NCI-H748 (cell line): ENCODE measurements at regions not wholly inside any gene's neighbourhood (a gene's known extent, or its start where the extent isn't known, plus 50 kb on each side); places are given as distances from the start of the nearest gene placed in this dataset.

Experiments
- DNase-seq: peaks from one replicate; lab custom pipeline; 2025; ENCODE audit not compliant: unreplicated experiment; lab: John Stamatoyannopoulos, UW

DNA sequence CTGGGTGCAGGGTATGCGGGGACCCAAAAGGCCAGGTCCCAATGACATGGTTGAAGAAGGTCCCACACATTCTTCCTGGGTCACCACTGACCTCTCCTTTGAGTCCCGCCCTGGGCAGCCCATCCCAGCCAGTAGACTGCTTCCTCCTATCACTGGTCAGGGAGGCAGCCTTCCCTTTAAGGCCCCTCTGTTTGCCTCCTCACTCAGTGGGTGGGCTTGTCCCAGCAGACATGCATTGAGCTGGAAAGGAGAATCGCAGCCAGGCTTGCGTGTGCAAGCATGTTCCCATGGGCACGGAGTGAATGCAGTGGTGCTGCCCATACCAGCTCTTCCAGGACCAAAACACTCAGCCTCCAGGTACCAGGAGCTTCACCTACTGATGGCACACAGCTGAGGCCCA lies 162.4 kb upstream of the SYT13 start:
- no peak for DNase-seq

DNA sequence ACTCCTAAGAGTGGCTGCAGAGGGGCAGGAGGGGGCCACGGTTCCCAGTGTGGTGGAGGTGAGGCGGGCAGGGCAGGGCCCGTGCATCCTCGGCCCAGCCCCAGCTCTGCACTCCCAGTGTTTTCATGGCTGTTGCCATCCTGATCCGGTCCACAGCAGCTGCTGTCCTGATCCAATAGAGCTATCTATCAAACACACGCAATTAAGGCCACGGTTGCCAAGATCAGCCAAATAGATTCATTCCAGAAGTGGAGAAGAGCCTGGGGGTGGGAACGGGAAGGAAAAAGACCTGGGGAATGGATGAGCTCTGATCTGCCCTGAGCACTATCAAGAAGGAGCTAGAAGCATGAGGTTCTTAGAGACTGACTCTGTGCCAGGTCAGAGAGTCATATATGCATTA lies 160.9 kb upstream of the SYT13 start:
- DNase-seq = no peak

DNA sequence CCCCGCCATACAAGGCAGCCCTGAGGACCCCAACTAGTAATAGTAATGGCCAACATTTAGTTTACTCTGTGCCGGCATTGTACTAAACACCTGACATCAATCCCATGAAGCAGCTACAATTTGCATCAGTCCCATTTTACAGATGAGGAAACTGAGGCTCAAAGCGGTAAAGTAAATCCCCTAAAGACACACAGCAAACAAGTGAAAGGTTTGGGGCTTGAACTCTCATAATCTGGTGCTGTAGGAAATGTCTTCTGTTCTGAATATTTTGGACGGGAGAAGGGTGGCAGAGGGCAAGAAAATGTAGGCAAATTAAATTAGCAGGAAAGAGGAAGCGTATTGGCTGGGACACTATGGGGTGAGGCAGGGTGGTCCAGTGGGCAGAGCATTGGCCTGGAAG lies 160.3 kb upstream of the SYT13 start:
- no peak for DNase-seq

DNA sequence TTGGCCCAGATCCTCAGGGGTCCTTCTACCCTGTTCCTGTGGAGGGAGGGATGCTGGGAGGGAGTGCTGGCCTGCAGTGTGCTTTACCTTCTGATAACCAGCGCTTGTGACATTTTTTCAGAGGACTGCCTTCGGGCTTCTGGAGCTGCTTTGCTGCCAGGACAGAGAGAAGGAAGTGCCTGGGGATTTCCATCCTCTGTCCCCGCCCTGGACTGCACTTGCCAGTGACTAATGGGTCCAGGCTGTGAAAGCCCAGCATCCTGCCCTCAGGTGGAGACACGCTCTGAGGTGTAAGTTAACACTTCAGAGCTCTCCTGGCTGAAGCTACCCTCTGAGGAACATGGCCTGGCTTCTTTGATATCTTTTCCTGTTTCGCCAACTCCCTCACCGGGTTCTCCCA lies 158.7 kb upstream of the SYT13 start:
- DNase-seq = no peak

DNA sequence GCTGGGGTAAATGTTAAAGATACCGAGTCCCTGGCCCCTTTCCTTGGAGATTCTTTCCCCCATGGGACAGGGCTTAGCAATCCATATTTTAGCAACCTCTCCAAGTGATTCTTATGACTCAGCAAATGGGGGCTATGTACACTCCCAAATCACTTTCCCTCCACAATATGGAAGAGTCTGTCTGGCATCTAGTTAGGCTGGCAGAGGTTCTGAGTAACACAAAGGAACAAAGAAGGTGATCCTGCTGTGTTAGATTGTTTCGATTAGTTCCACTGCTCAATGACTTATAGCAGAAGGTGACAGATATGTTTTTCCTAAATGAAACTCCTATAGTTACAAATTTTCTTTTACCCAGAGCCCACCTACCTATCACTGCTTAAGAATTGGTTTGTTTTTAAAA lies 154.0 kb upstream of the SYT13 start:
- no peak for DNase-seq

DNA sequence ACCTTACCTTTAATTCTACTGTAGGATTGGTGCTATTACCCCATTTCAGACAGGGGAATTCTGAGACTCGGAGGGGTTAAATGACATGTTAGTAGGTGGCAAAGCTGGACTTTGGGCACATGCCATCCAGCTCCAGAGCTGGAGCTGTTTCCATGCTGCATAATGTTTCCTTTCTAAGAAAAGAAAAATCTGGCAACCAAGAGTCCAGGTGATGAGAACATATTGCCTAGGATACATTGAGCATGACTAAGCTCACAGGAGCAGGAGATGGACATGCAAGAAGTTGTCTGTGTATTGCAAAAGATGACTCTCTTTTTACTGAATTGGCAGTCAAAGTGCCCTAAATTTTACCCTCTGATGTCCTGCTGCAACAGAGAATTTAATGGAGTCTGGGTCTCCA lies 150.8 kb upstream of the SYT13 start:
- DNase-seq = no peak

DNA sequence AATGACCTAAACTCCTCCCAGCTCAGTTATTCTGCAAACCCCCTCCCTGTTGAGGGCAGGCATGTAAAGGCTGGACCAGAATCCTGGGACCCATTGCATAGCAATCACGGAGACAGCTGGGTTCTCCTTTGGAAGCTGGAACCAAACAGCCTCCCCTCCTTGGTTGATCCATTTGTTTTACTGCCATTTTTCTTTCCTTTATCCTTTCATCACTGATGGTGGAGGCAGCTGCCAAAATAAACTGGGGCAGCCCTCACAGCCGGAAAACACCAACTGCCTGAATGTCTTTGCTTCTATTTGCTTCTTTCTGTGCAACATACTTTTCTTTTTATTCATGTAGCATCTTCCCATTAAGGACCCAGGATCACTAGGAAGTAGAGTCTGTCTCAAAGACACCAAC lies 150.0 kb upstream of the SYT13 start:
- no peak for DNase-seq

DNA sequence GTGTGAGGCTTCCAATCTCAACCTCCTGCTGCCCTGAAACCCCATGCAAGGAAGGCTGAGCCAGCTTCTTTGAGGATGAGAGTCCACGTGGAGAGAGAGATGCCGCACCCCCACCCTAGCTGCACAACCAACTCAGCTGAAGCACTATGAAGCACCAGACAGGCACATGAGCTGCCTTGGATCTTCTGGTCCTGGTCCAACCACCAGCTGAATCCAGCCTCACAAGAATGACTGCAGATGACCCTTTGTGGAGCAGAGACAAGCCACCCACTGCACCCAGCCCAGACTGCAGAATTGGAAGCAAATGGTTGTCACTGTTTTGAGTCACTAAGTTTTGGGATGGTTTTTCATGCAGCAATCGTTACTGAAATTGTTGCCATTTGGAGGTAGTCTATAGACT lies 149.6 kb upstream of the SYT13 start:
- DNase-seq = no peak

DNA sequence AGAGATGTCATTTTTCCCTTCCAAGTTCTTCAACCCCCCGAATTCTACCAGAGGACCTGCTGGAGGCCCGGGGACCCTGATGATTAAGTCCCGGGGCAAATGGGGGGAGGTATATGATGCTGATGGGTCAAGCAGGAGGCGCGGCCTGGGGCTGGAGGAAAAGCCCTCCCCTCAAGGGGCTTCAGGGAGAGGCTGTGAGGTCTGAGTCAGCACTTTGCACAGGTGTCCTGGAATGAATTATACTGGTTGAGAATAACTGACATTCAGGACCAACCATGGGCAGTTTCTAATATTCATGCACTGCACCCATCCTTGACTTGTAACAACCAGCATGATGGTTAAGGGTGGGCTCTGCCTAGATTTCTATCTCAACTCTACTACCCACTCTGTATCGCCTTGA lies 146.8 kb upstream of the SYT13 start:
- DNase-seq = no peak

DNA sequence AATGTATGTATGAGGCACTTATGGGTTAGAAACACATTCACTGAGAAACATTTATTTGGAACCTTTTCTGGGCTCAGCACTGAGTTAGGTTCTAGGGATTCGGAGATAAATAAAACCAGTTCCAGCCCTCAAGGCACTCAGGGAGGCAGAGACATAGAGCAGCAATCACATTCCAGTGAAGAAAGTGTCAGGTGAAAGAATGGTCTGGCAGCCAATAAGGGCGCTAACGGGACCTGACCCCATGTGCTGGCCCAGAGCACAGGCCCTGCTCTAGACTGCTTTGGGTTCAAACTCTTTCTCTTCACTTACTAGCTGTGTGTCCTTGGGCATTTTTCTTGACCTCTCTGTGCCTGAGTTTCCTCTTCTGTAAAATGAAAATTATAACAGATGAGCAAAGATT lies 146.0 kb upstream of the SYT13 start:
- no peak for DNase-seq

DNA sequence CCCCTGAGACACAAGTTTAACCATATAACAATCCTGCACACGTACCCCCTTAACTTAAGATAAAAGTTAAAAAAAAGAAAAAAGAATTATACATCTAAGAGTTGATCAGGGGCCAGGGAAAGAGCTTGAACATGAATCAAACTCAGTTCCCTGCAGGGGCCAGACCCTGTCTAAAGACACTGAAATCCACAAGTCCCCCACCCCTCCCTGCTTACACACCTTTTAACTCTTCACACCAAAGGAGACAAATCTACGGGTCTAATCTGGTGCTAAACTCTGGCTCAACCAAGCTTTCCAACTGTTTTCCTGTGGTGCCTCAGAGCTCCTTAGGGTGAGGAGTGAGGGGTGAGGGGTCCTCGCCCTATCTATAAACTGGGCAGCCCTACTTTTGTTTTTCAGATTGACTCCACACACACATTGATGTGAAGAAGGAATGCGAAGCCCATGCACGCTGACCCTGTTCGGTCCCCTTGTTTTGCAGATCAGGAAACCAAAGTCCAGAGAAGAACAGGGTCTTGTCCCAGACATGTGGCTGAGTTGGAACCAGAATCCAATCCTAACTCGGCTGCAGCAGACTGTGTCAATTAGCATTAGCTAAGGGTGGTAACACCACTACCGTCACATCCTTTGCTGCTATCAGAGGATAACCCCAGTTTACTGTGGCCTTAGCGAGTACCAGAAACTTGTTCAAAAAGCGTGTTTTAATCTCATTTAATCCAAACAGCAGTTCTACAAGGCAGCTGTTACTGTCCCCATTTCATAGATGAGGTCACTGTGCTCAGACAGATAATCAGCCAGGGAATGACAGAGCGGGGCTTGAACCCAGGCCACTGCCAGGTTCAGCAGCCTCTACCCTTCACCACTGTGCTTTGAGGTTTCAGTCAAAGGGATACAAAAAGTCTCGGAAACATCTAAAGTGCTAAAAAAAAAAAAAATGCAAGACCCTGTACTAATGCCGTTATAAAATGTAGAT lies 145.2 kb upstream of the SYT13 start:
- DNase-seq = no peak

DNA sequence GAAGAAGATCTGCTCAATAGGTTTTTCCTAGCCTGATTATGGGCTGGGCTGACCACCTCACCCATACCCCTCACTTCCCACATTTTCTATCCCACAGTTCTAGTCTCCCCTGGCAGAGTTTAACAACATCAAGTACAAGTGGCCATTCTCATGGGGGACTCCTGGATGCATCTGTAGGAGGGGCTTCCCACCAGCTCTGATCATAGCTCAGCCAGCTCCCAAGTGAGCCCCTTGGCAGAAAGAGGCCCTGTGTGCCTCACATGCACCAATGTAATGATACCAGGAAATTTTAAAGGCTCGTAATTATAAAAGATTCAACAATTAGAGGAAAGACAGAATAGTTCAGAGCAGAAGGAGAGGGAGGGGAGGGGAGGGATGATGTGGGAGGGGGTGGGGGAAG lies 144.2 kb upstream of the SYT13 start:
- no peak for DNase-seq

DNA sequence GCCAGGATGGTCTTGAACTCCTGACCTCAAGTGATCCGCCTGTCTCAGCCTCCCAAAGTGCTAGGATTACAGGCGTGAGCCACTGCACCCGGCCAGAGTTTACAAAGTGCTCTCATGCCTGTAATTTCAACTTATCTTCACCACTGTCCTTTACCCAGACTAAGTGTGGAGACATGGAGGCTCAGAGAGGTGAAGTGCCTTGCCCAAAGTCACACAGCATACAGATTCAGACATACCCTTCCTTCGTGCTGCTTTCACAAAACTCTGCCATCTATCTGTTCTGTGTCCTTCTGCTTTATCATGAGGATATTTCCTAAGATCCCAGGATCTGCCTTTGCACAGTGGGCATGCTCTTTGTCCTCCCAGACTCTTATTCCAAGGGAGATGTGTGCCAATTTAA lies 143.6 kb upstream of the SYT13 start:
- DNase-seq = no peak

DNA sequence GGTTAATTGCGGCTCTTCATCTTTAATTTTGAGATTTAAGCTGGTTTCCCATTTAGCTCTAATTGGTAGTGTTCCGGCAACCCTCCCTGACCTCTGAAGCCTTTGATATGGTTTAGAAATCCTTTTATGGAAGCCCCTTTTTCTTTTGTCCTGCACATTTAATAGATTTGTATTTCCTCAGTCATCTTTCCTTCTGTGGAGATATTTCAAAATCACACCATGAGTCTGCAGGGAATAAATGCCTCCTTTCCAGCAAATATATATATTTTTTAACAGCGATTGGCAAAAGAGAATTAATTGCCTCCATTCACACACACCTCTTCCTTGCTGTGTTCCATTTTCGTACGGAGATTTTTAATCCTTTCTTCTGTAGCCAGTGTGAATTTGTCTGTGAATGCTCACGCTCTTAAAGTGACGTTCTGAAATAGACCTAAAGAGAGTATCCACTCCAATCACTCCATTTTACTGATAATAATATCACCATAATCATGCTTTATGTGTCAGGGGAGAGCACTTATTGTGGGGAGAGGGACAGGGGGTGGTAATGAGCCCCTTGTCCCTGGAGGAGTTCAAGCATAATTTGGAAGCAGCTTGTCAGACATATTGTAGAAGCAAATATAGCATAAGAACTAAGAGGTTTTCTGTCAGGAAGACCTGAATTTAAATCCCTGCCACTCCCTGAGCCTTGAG lies 142.5 kb upstream of the SYT13 start:
- no peak for DNase-seq

DNA sequence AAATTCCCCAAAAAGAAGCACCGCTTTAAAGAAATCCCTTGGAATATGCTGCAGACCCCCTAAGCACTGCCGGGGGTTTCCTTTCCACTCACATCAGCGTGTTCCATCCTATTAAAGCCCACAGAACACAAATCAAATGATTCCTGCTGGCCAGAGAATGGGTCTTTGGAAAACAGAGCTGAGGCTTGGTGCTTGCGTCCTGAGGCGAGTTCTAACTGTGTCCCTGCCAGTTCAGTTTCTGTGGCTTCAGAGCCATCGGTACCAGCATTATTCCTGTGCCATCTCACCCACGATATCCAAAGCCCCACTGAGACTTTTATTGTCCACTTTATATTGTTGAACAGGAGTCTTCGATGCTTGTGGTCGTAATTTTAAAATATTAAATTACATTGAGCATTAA lies 142.0 kb upstream of the SYT13 start:
- DNase-seq = no peak

DNA sequence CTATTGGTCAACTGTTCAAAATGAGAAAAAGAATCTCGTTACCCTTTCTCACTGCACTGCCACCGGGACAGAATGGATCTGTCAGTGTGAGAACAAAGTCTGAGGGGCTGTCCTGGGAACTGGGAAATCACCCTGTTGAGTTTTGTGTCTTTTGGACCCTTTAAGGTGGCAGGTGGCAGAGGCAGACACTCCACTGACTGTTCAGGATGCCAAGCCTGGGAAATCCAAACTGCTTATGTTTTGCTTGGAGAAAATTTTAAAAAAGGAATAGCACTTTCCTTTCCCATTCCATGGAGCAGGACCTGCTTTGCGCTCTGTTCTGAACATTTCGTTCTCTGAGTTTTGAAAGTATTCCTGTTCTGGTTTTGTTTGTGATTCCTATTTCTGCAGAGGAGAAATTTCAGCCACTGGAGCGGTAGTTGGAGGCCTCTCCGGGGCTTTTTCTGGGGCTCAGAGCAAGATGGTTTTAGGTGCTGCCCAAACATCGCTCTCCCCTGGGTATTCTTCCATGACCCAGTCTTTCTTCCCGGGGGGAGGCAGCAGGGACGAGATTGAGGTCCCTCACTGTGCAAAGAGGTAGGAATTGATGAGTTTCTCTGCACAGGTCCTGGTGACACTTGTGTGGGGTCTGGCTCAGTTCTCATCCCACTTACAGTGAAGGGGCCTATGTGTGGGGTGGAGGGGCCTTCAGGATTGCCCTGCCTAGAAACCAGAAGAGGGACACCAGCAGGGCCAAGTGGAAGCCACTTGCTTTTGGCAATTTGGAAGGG lies 138.5 kb upstream of the SYT13 start:
- DNase-seq = no peak

DNA sequence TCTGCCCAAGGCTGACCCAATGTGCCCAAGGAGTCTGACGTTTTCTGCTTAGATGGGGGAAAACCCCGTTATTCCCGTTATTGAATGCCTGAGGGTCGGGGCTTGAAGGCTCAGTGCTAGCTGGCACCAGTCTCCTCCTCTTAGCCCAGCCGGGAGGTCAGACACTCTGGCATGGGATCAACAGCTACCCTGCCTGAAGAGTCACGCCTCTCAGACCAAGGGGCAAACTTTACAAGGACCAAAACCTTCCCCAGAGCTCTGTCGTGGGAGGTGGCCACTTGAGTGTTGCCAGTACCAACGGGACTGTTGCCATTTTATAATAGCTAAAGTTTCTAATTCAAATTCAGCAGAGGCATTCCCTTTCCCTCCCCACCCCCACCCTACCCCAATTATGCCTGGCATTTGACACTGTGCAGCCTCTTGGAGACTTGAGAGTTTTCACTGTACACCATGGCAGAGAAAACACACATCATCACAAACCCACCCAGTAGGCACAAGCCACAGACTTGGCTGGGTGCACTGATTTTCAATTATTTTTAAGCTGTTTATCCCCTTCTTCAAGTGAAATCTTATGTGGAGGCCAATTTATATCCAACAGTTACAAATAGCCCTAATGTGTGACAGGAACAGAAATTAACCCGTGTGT lies 137.5 kb upstream of the SYT13 start:
- no peak for DNase-seq

DNA sequence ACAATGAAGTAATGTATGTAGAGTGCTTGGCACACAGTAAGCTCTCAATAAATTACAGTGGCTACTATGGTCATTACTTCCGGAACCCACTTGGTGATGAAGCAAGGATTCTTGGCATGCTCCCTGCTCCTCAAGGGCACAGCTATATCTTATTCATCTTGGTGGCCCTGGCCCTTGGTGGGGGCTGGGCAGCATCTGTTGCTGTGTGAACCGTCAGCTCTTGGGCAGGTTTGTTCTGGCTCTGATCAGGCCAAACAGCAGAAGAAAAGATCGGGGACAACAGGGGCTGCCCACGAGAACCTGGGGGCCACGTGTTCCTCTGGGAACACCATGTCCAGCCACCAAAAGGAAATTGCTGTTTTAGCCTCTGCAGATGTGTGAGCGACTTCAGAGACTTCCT lies 136.9 kb upstream of the SYT13 start:
- no peak for DNase-seq

DNA sequence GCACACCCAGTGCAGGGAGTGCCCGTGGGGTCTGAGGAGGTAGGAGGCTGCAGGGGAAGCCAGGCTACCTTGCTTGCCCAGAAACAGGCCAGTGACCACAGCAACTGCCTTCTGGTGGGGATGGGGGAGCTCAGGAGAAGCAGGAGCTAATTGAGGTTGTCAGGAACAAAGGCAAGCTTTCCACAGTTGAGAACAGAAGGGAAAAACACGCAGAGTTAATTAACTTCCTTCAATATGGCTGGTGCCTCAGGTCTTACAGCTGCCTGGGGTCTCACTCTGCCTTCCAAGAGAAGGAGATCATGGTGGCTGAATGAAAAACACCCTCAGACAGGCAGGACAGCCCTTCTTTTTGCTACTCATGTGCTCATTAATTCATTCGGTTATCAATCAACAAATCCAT lies 127.9 kb upstream of the SYT13 start:
- DNase-seq = no peak

DNA sequence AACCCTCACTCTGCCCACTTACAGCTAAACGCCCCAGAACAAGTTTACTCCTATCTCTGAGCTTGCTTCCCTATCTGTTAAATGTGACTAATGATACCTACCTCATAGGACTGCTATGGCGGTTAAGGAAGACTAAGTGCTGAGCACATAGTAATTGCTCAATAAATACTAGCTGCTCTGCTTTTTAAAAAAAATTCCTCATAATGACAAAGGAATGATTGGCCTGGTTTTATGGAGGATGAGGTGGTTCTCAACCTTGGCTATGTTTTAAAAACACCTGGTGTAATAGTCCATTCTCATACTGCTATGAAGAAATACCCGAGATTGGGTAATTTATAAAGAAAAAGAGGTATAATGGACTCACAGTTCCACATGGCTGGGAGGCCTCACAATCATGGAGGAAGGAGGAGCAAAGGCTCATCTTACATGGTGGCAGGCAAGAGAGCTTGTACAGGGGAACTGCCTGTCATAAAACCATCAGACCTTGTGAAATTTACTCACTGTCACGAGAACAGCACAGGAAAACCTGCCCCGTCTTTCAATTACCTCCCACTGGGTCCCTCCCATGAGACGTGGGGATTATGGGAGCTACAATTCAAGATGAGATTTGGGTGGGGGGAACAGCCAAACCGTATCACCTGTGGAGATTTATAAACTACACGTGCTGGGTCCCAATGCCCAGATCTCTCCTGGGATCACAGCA lies 127.2 kb upstream of the SYT13 start:
- no peak for DNase-seq

DNA sequence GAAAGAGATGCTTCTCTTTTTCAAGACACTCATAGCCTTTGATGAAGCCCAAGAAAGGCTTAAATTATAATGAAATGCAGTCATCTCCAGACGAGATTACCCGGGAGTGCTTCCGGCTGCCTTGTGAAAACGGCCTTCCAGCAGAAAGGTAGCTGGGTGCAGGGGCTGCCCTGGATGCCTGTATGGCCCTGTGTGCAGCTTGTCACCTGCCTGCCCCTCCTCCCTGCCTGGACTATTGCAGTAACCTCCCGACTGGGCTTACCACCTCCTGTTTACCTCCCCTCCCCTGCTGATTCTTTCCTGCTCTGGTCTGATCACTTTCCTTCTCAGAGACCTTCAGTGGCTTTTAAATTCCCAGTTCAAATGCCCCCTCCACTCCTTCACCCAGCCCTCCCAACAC lies 126.4 kb upstream of the SYT13 start:
- no peak for DNase-seq
